C4-2B (cell line): ENCODE measurements at regions not wholly inside any gene's neighbourhood (a gene's known extent, or its start where the extent isn't known, plus 50 kb on each side); places are given as distances from the start of the nearest gene placed in this dataset.

Source experiments
- CTCF ChIP-seq: fragments of 450-650 bp; conservative IDR thresholded peaks from 2 replicates; pipeline ENCODE4 v1.5.1; 2017; ENCODE audit warnings: mild to moderate bottlenecking
- ZFX ChIP-seq: fragments of 450-650 bp; IDR thresholded peaks from 2 replicates; pipeline ENCODE4 v1.6.1; 2017

GRCh38 chr5:143527808-143528207, 124.3 kb upstream of the NR3C1 start:
- TF ChIP-seq CTCF, result no peak
- no peak for TF ChIP-seq ZFX
